UCSD-AML1 (cell line): ENCODE measurements at regions not wholly inside any gene's neighbourhood (a gene's known extent, or its start where the extent isn't known, plus 50 kb on each side); places are given as distances from the start of the nearest gene placed in this dataset.
"Not testable (repeated sequence)": the region's sequence is repeated elsewhere in the genome, so short reads cannot be mapped to it uniquely, and the experiment has no call there.

Source experiments
- DNase-seq: peaks from one replicate; lab custom pipeline; 2025; ENCODE audit not compliant: unreplicated experiment; lab: John Stamatoyannopoulos, UW

DNA sequence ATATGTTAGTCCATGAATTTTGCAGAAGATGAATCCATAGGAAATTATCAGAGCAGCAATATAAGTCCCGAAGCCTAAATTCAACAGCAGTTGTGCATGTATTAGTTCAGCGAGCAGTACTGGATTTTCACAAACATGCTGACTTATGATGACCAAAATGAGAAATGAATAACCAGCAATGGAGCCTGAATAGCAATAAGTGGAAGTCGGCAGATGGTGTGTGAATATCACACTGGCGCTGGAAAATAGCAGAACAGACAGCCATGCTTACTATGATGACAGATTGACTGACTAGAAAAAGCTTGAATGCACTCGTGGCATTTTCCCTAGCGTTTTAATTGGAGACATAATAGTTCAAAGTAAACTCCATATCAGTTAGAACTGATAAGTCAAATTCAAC lies 1114.5 kb downstream of the DSC3 start:
- no peak for DNase-seq

DNA sequence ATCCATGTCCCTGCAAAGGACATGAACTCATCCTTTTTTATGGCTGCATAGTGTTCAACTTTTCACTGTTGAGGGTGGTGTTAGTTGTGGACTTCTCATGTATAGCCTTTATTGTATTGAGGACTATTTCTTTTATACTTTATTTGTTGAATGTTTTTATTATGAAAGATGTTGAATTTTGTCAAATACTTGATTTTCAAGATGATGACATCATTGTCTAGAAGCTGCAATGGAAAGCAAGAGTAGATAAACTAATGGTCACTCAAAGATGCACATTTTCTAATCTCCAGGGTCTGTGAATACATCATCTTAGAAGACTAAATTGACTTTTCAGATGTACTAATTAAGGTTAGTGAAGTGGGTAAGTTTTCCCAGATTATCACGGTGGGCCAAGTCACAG lies 1117.0 kb downstream of the DSC3 start:
- no peak for DNase-seq

DNA sequence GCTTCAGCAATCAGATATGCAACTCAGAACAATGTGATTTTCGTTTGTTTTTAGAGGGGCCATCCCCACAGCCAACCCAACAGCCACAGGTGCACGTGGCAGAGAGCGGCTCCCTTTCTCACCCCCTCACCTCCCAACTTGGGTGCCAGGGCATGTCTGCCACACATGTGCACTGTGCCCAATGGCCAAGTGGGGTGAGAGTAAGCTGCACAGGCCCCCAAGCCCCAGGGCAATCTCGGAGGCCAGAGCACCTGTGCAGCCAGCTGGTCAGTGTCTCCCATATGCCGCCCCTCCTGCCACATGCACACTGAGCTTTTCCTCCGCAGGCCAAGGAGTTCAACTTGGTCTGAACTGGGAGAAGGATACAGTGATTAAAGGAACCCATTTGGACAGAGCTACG lies 1130.2 kb downstream of the DSC3 start:
- no peak for DNase-seq

DNA sequence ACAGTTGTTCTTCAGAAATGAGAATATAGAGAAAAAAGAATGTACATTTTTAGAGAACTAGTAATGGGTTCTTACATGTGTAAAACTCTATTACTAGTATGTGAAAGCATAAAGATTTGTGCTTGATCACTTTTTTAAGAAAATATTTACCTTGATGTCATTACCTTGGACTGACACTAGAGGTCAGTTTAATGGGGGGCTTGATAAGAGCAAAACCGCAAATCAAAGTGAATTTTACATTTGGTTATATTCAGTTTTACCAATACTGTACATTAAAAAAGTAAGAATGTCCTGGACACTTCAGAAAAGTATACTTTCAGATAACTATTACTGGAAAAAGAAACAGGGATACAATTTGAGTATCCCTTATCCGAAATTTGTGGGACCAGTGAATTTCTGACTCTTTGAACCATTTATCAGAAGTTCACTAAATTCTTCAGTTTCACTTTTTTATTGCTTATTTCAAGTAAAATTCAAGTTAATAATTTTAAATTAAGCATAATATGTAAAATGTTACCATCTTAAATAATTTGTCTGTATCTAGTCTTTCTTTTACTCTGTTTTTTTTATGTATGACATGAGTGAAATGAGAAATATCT lies 1149.5 kb downstream of the DSC3 start:
- no peak for DNase-seq

DNA sequence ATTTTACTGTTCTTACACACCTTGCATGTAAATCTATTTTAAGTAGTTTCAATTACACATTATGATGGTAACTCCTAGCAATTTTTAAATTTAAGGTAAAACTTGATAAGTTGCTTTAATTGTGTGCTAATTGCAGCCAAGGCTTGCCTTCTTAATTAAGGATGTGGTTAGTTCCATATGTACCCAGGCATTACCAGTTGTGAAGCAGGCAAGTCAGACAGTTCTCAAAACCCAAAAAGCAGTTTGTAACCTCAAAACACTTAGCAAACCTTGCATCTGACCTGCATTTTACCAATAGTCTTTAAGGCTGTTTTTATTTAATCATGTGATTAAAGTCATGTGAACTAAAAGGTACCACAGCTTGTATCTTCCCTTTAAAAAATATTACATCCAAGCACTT lies 1159.4 kb downstream of the DSC3 start:
- no peak for DNase-seq

DNA sequence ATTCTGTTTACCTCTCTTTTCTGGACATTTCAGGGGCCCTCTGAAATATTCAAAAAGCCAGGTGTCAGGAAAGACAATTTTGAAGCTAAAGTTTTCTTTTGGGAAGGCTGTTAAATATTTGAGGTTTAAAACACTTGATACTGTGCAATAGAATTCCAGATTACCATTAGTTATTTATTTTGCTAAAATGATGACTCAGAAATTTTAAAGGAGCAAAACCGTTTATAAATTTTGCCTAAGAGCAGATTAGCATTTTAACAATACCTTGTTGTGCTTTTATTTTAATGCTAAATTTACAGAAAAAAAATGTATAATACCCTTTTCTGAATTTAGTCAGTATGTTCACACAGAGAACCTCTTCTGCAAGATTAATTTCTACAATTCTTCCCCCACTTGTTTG lies 1159.9 kb downstream of the DSC3 start:
- no peak for DNase-seq

DNA sequence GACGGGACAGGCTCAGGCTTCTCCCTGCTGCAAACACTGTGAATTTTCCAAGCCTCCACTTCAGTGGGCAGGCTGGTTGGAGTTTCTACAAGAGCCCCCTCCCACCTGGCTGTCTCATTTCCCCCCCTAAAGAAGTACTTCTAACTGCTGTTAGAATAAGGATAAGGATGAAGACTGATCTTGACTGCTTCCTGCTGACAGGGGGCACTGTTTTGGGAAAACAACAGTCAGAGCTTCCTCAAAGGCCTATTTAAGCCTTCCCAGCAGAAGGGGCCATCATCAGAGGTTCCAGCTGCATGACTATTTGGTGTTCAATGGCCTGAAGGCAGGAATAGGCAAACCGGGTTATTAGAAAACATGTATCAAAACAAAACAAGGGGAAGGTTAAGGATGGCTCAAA lies 1162.8 kb downstream of the DSC3 start:
- no peak for DNase-seq

DNA sequence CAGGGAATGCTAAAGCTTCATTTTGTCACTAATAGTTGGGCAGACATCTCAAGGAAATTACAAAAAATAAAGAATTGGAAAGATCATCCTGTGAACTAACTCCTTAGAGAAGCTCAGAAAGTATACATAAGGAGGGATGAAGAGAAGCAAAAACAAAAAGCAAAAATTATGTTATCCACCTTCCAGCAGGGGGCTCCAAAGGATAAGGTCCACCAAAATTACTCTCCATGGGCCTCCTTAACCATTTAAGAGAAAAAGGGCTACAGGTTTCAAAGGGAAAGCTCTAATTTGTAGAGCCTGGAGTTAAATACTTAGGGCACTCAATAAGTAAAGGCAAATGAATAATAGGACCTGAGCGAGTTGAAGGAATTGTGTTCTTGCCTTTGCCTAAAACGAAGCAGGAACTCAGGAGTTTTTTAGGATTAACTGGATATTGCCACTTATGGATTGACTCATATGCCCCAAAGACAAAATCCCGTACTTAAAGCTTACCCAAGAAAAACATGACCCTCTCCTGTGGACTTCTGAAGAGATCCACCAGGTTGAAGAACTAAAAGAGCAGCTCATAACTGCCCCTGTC lies 1167.9 kb downstream of the DSC3 start:
- no peak for DNase-seq

DNA sequence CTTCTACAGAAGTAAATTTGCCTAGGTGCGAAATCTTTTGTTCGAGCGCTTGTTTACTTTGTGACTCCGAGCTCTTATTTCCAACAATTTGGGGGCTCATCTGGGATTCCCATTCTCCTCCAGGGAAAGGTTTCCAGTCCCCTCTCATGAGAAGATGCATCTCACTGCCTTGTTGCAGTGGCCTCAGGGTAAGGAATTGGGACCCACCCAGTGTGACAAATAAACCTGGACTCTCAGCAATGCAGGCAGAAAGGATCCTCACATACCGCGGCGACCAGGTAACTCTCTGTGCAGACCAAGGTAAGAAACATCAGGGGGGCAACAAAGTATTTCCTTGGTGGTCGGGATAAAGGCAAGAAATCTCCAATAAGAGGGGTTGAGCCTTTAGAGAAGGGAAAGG lies 1169.3 kb downstream of the DSC3 start:
- no peak for DNase-seq

DNA sequence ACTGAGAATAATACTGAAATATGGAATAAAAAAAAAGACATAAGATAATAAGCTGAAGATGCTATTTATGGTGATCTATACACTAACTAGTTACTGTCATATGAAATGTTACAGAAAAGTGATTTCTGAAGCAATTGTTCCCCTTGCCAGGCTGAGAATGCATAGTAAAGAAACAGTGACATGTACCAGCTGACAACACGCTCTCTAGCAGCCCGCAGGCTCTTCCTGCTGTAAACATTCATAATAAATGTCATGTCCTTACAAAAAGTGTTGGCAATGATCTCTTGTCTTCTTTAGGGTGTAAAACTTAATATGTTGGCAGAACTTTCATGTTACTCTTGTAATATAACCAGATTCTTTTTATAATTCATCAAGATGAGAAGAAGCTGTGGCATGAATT lies 1171.3 kb downstream of the DSC3 start:
- no peak for DNase-seq

DNA sequence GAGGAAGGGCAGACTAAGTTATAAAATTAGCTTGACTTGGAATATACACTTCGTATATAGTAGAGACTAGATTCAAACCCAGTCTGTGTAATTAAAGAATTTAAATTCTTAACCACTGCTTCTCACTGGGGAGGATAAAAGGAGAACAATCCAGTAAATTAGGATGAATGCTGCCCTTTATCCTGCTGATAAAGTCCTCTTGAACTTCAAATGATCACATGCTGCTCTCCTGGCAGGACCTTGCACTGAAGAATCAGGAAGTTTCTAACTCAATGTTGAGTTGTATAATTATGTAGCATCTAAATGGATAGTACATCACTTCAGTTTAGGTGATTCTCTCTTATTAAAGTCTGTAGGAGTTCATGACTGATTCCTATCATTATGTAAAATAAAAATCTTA lies 1179.7 kb downstream of the DSC3 start:
- DNase-seq = no peak

DNA sequence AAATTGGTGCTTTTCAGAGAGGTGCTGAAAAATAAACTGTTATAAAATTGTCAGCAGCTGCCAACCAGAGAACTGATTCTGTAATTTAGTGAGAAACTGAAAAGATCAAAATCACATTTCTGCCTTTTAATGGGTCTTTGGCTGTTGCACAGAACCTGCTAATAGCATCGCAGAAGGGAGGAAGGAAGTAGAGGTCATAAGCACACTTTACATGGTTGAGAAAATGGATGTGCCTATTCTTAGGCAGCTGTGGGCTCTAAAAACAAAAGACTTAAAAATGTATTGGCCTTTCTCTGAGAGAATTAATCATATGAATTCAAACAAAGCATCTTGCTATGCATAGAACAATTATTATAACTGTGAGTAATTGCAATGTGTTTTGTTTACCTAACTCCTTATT lies 1186.9 kb downstream of the DSC3 start:
- DNase-seq = no peak

DNA sequence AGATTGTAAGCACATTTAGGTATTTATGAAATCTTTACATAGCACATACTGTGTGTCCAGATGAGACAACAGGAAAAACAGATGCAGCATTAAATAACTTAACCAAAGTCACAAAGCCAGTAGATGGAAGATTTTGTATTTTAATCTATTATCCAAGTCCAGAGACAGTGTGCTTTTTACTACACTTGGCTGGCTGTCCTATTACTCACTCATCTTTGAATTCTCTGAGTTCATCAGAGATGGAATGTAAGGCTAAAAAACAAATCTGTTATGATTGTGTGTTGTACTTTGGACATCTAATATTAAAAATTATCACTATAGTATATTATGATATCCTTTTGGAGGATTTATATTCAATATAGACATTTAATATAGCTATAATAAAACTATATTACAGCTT lies 1189.4 kb downstream of the DSC3 start:
- DNase-seq = no peak

DNA sequence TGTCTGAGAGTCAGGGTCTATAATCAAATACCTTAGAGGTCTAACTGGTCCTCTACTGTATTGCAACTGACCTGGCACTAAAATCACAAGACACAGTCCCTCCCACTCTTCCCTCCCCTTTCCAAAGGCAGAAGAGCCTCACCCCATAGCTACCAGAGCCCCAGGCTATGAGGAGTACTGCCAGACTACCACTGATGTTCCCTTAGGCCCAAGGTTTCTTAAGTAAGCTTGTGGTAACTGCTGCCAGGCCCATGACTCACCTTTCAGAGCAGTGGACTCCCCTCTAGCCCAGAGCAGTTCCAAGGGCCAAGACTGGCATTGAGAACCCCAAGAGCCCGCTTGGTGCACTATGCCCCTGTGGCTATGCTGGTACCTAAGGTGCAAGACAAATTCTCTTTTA lies 1193.4 kb downstream of the DSC3 start:
- no peak for DNase-seq

DNA sequence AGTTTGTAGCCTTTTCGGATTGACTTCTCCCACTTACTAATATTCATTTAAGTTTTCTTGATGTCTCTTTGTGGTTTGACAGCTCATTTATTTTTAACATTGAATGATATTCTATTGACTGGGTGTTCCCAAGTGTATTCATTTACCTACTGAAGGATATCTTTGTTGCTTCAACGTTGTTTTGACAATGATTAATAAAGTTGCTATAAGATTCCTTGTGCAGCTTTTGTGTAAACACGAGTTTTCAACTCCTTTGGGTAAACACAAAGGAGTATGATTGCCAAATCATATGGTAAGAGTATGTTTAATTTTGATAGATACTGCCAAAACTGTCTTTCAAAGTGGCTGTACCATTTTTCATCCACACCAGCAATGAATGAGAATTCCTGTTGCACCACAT lies 1200.9 kb downstream of the DSC3 start:
- DNase-seq = no peak

DNA sequence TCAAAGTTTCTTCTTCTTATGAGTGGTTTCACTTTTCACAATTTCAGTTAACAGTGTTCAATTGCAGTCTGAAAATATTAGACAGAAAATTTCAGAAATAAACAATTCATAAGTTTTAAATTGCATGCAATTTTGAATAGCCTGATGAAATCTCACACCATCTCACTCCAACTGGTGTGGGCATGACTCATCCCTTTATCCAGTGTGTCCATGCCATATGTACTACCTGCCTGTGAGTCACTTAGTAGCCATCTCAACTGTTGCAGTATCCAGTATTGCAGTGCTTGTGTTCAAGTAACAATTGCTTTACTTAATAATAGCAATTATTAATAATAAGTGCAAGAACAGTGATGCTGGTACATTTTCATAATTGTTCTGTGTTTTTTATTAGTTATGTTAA lies 1202.5 kb downstream of the DSC3 start:
- no peak for DNase-seq

DNA sequence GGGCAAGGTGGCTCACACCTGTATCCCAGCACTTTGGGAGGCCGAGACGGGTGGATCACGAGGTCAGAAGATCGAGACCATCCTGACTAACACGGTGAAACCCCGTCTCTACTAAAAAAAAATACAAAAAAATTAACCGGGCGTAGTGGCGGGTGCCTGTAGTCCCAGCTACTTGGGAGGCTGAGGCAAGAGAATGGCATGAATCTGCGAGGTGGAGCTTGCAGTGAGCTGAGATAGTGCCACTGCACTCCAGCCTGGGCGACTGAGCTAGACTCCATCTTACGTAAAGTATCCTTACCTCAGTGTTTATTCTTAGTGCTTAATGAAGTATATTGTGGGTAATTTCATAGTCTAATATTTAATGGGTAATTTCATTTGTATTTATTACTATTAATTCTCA lies 1203.6 kb downstream of the DSC3 start:
- not testable (repeated sequence) for DNase-seq

DNA sequence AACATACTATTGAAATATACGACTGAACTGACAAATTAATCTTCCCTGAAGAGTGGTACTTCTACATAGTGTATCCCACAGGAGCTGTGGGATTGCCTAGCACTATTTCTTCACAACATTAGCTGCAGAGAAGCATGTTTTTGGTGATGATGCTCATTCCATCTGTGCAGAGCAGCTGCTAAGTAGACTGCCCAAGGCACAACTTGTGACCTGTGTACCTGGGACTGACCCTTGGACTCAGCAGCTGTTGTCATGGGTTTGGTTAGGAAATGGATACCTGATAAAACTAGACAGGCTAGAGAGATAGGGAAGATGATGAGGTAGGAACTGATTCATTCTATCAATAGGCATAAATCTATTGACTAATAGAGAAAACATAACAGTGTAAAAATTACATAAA lies 1204.0 kb downstream of the DSC3 start:
- DNase-seq = no peak

DNA sequence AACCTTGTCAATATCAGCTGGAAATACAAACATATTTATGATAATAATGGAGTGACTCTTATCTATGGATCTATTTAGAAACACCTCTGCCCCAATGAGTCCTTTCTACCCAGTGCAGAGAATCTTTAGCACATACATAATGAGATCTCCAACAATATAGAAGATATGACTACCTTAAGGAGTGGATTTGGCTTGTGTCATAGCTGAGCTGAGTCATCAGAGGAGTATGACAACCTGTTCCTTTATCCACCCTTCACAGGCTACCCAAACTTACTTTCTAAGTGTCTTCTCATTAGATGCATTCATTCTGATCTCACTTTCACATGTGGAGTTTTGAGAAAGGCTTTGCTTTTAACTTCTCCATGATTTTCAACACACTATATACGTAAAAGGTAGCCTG lies 1218.9 kb downstream of the DSC3 start:
- DNase-seq = no peak

DNA sequence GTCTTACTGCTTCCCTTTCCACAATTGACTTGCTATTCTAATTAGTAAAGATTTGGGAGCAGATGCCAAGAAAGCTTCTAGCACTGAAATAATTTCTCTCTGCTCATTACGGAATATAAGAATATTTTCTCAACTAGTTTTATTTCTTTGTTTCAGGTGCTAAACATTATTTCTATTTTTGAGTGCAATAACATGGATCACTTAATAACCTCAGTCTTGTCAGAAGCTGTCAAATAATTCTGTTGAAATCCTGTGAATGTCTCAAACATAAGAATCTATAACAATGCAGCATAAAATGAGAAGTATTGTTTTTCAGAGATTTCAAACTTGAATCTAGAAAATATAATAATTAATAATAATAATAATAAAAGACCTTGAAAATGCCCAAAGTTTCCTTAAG lies 1221.0 kb downstream of the DSC3 start:
- DNase-seq = no peak

DNA sequence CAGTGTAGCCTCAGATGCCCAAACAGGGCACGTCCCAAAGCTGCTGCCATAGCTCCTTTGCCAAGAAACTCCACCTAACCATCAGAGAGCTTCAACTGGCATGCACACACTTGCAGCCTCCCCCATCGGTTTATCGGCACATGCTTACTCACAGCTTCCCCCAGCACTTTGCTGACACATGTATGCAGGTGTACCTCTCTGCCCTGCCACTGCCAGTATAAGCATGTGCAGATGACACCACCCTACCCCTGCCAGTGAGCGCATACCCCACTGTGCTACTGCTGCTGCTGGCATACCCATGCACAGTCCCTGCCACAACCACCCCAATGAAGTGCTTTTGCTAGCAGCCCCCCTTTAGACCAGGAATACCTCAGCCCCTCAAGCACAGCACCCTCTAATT lies 1231.0 kb downstream of the DSC3 start:
- DNase-seq = no peak

DNA sequence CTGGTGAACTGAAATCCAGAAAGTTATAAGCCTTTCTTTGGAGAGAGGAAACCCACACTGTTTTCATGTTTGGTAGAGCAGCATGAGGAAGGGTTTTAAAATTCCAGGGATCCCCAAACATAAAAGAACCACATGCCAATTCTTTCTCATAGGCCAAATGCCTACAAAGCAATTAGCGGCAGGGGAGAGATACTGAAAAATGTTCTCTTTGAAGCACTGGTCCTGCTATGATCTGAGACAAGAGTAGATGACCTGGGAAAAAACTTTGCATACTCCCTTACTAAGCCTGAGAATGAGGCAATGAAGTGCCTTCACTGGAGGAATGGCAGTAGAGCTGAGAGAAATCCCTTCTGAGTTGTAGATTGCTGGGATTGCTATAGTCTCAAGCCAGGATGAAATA lies 1261.7 kb downstream of the DSC3 start:
- no peak for DNase-seq

DNA sequence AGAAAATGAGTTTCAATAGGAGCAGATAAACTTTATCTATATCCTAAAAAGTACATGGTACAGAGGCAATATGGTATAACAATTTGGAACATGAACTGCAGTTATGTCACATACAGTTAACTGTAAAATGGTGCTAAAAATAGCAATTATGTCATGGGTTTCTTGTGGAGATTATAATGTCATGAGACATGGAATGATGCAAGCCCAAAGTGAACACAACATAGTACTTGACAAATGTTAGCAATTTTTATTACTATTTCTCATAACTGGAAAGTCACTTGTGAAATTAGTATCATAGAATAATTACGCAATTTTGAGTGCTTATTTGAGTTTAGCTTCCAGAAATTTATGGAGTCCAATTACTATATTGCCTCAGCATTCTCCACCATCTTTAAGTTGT lies 1263.4 kb downstream of the DSC3 start:
- no peak for DNase-seq

DNA sequence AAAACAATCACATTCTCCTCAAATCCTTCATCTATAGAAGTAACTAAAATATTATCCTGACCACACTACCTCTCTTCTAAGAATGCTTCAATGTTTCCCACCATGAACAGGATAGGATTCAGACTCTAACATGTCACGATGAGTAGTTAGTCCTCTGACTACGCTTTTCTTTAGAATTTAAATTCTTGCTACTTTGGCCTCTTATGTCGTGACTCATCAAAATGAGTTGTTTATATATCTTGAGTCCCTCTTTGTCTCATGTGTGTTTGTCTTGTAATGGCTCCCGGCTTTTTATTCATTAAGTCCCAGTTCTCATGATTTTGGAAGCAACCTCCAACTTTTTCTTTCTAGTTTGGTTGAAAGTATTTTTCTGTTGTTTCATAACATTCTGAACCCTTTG lies 1289.2 kb downstream of the DSC3 start:
- no peak for DNase-seq
